ENCODE measurements at regions not wholly inside any gene's neighbourhood (a gene's known extent, or its start where the extent isn't known, plus 50 kb on each side); places are given as distances from the start of the nearest gene placed in this dataset.
"Not testable (repeated sequence)": the region's sequence is repeated elsewhere in the genome, so short reads cannot be mapped to it uniquely, and the experiment has no call there.

- DNase-seq (ENCODE audit: low read depth in 2 of 2): no peak
These were observed 88.9 kb upstream of the RANBP3L start for GRCh38 chr5:36390640-36391039.

- DNase-seq (ENCODE audit: low read depth in 2 of 2): no peak
These were observed 90.5 kb upstream of the RANBP3L start for GRCh38 chr5:36392186-36392585.

GRCh38 chr5:36392818-36393217, 91.1 kb upstream of the RANBP3L start:
- no peak for DNase-seq (ENCODE audit: low read depth in 2 of 2)

GRCh38 chr5:36393656-36394428, 92.1 kb upstream of the RANBP3L start:
- DNase-seq (ENCODE audit: low read depth in 2 of 2): no peak

- DNase-seq (ENCODE audit: low read depth in 2 of 2): no peak
These were observed 93.6 kb upstream of the RANBP3L start for GRCh38 chr5:36395260-36395659.

GRCh38 chr5:36395947-36396346, 94.2 kb upstream of the RANBP3L start:
- DNase-seq (ENCODE audit: low read depth in 2 of 2): not testable (repeated sequence)

GRCh38 chr5:36396640-36397039, 94.9 kb upstream of the RANBP3L start:
- no peak for DNase-seq (ENCODE audit: low read depth in 2 of 2)

GRCh38 chr5:36397901-36398536, 96.3 kb upstream of the RANBP3L start:
- no peak for DNase-seq (ENCODE audit: low read depth in 2 of 2)

- DNase-seq (ENCODE audit: low read depth in 2 of 2): no peak
These were observed 100.8 kb upstream of the RANBP3L start for GRCh38 chr5:36402512-36402906.

- no peak for DNase-seq (ENCODE audit: low read depth in 2 of 2)
These were observed 102.1 kb upstream of the RANBP3L start for GRCh38 chr5:36403632-36404311.

GRCh38 chr5:36406023-36406422, 104.3 kb upstream of the RANBP3L start:
- DNase-seq (ENCODE audit: low read depth in 2 of 2): no peak

- DNase-seq (ENCODE audit: low read depth in 2 of 2): no peak
These were observed 105.7 kb upstream of the RANBP3L start for GRCh38 chr5:36407396-36407795.

- not testable (repeated sequence) for DNase-seq (ENCODE audit: low read depth in 2 of 2)
These were observed 108.0 kb upstream of the RANBP3L start for GRCh38 chr5:36409711-36410110.

GRCh38 chr5:36410672-36411071, 109.0 kb upstream of the RANBP3L start:
- not testable (repeated sequence) for DNase-seq (ENCODE audit: low read depth in 2 of 2)

GRCh38 chr5:36414869-36415282, 113.2 kb upstream of the RANBP3L start:
- DNase-seq (ENCODE audit: low read depth in 2 of 2): no peak

- no peak for DNase-seq (ENCODE audit: low read depth in 2 of 2)
These were observed 114.9 kb upstream of the RANBP3L start for GRCh38 chr5:36416605-36417004.

- DNase-seq (ENCODE audit: low read depth in 2 of 2): no peak
These were observed 115.5 kb upstream of the RANBP3L start for GRCh38 chr5:36417221-36417620.

GRCh38 chr5:36417668-36418067, 116.0 kb upstream of the RANBP3L start:
- no peak for DNase-seq (ENCODE audit: low read depth in 2 of 2)

- no peak for DNase-seq (ENCODE audit: low read depth in 2 of 2)
These were observed 116.7 kb upstream of the RANBP3L start for GRCh38 chr5:36418152-36418979.

GRCh38 chr5:36421256-36421655, 119.6 kb upstream of the RANBP3L start:
- DNase-seq (ENCODE audit: low read depth in 2 of 2): no peak

- no peak for DNase-seq (ENCODE audit: low read depth in 2 of 2)
These were observed 121.2 kb upstream of the RANBP3L start for GRCh38 chr5:36422952-36423351.
